ENCODE measurements at regions not wholly inside any gene's neighbourhood (a gene's known extent, or its start where the extent isn't known, plus 50 kb on each side); places are given as distances from the start of the nearest gene placed in this dataset.
"Not testable (repeated sequence)": the region's sequence is repeated elsewhere in the genome, so short reads cannot be mapped to it uniquely, and the experiment has no call there.

GRCh38 chr6:63022631-63023030, 188.6 kb upstream of the FKBP1C start:
- DNase-seq, result no peak

GRCh38 chr6:63023726-63024125, 187.5 kb upstream of the FKBP1C start:
- no peak for DNase-seq

- DNase-seq, result no peak
Observed at GRCh38 chr6:63049216-63049615, 162.1 kb upstream of the FKBP1C start.

GRCh38 chr6:63053206-63053605, 158.1 kb upstream of the FKBP1C start:
- not testable (repeated sequence) for DNase-seq

- no peak for DNase-seq
Observed at GRCh38 chr6:63058601-63059000, 152.7 kb upstream of the FKBP1C start.

- DNase-seq, result no peak
Observed at GRCh38 chr6:63063631-63064271, 147.5 kb upstream of the FKBP1C start.

- no peak for DNase-seq
Observed at GRCh38 chr6:63066055-63066704, 145.1 kb upstream of the FKBP1C start.

- DNase-seq, result no peak
Observed at GRCh38 chr6:63094947-63095346, 116.3 kb upstream of the FKBP1C start.

GRCh38 chr6:63097222-63097621, 114.0 kb upstream of the FKBP1C start:
- DNase-seq, result no peak

GRCh38 chr6:63098789-63099188, 112.5 kb upstream of the FKBP1C start:
- DNase-seq, result no peak

GRCh38 chr6:63099772-63100459, 111.4 kb upstream of the FKBP1C start:
- no peak for DNase-seq

- no peak for DNase-seq
Observed at GRCh38 chr6:63114610-63115211, 96.6 kb upstream of the FKBP1C start.

- no peak for DNase-seq
Observed at GRCh38 chr6:63121166-63121565, 90.1 kb upstream of the FKBP1C start.

- DNase-seq, result no peak
Observed at GRCh38 chr6:63140114-63140513, 71.2 kb upstream of the FKBP1C start.

GRCh38 chr6:63140692-63141318, 70.5 kb upstream of the FKBP1C start:
- no peak for DNase-seq

GRCh38 chr6:63149730-63150129, 61.5 kb upstream of the FKBP1C start:
- DNase-seq, result no peak

- no peak for DNase-seq
Observed at GRCh38 chr6:63154535-63154934, 56.7 kb upstream of the FKBP1C start.
